ENCODE measurements at regions not wholly inside any gene's neighbourhood (a gene's known extent, or its start where the extent isn't known, plus 50 kb on each side); places are given as distances from the start of the nearest gene placed in this dataset.

- no peaks in the 10 kb centered on the region for H3K36me3 ChIP-seq (ENCODE audit: control insufficient read depth, insufficient read depth, low read length)
- POLR2A ChIA-PET, result no interaction called here
- no peaks in the 10 kb centered on the region for H3K4me1 ChIP-seq (ENCODE audit: control insufficient read depth, insufficient read depth, low read length)
- in situ Hi-C loops (cut with HindIII; ENCODE audit: low pct_unique_long_range_greater_than_20kb, low sequenced_read_pairs), result no loop called here
- no peak for DNase-seq (ENCODE audit: low read depth, low spot score)
- no TSS peak for BruUV-seq (replicated peaks)
- H3K27ac ChIP-seq (ENCODE audit: low read length), result no peak overlapping the region
- no peak for ATAC-seq
- TF ChIP-seq CTCF (IDR thresholded peaks at IDR 0.05) (no peak), POLR2AphosphoS5 (IDR thresholded peaks at IDR 0.05; ENCODE audit: low read depth, low read length) (no peak), TCF7L2 (IDR thresholded peaks at IDR 0.05; ENCODE audit: low read depth, low read length) (no peak), REST (IDR thresholded peaks at IDR 0.05; ENCODE audit: insufficient read depth in 1 of 2, low read depth in 2 of 2, low read length in 1 of 2) (no peak), SIN3A (IDR thresholded peaks at IDR 0.05; ENCODE audit: borderline replicate concordance, insufficient read depth, low read depth, low read length) (no peak)
- no peaks in the 10 kb centered on the region for H3K27me3 ChIP-seq (ENCODE audit: control insufficient read depth, insufficient read depth, low read length)
- no peak overlapping the region for H3K4me3 ChIP-seq (ENCODE audit: low read depth in 2 of 2, low read length in 2 of 2)
- CTCF ChIA-PET, result no interaction called here
- intact Hi-C loops (cut with micrococcal nuclease; ENCODE audit: unreplicated experiment), result no loop called here
- no peaks in the 10 kb centered on the region for H3K9me3 ChIP-seq (ENCODE audit: control insufficient read depth, insufficient read depth, low read depth, low read length)
Measured at GRCh38 chr9:85349046-85349445, 392.7 kb downstream of the AGTPBP1 start.

GRCh38 chr9:85347541-85347940 lies 394.2 kb downstream of the AGTPBP1 start:
- Histone ChIP-seq H3K9me3 (ENCODE audit: control insufficient read depth, insufficient read depth, low read depth, low read length) (no peaks in the 10 kb centered on the region), H3K36me3 (ENCODE audit: control insufficient read depth, insufficient read depth, low read length) (no peaks in the 10 kb centered on the region), H3K27ac (ENCODE audit: low read length) (no peak overlapping the region), H3K27me3 (ENCODE audit: control insufficient read depth, insufficient read depth, low read length) (no peaks in the 10 kb centered on the region), H3K4me1 (ENCODE audit: control insufficient read depth, insufficient read depth, low read length) (no peaks in the 10 kb centered on the region), H3K4me3 (ENCODE audit: low read depth in 2 of 2, low read length in 2 of 2) (no peak overlapping the region)
- POLR2A ChIA-PET, result no interaction called here
- DNase-seq (ENCODE audit: low read depth, low spot score) (no peak), ATAC-seq (no peak)
- intact Hi-C loops (cut with micrococcal nuclease; ENCODE audit: unreplicated experiment), result no loop called here
- TF ChIP-seq SIN3A (IDR thresholded peaks at IDR 0.05; ENCODE audit: borderline replicate concordance, insufficient read depth, low read depth, low read length), result no peak
- TF ChIP-seq CTCF (IDR thresholded peaks at IDR 0.05), result no peak
- TF ChIP-seq REST (IDR thresholded peaks at IDR 0.05; ENCODE audit: insufficient read depth in 1 of 2, low read depth in 2 of 2, low read length in 1 of 2), result no peak
- no peak for TF ChIP-seq POLR2AphosphoS5 (IDR thresholded peaks at IDR 0.05; ENCODE audit: low read depth, low read length)
- no peak for TF ChIP-seq TCF7L2 (IDR thresholded peaks at IDR 0.05; ENCODE audit: low read depth, low read length)
- CTCF ChIA-PET, result no interaction called here
- no TSS peak for BruUV-seq (replicated peaks)
- in situ Hi-C loops (cut with HindIII; ENCODE audit: low pct_unique_long_range_greater_than_20kb, low sequenced_read_pairs), result no loop called here
